GM20431 (cell line): ENCODE measurements at regions not wholly inside any gene's neighbourhood (a gene's known extent, or its start where the extent isn't known, plus 50 kb on each side); places are given as distances from the start of the nearest gene placed in this dataset.

Experiments
- in situ Hi-C: fragments of 300-500 bp; cut with MseI, MboI; formaldehyde crosslinking; loops from one replicate; pipeline ENCODE4 v1.15.0; 2020; ENCODE audit warnings: low sequenced_read_pairs; ENCODE audit not compliant: unreplicated experiment

- in situ Hi-C loops, result no loop called here
Observed at GRCh38 chr5:175250426-175250825, 193.6 kb downstream of the DRD1 start.

GRCh38 chr5:175248416-175248905, 195.5 kb downstream of the DRD1 start:
- in situ Hi-C loops, result no loop called here

- in situ Hi-C loops, result no loop called here
Observed at GRCh38 chr5:175246889-175247520, 197.0 kb downstream of the DRD1 start.

- in situ Hi-C loops, result no loop called here
Observed at GRCh38 chr5:175246242-175246888, 197.6 kb downstream of the DRD1 start.

- in situ Hi-C loops, result no loop called here
Observed at GRCh38 chr5:175243441-175243840, 200.5 kb downstream of the DRD1 start.

- in situ Hi-C loops, result no loop called here
Observed at GRCh38 chr5:175242207-175242606, 201.8 kb downstream of the DRD1 start.

GRCh38 chr5:175238326-175238725, 205.7 kb downstream of the DRD1 start:
- in situ Hi-C loops, result no loop called here

- in situ Hi-C loops, result no loop called here
Observed at GRCh38 chr5:175236176-175236575, 207.8 kb downstream of the DRD1 start.

- in situ Hi-C loops, result no loop called here
Observed at GRCh38 chr5:175235251-175235960, 208.6 kb downstream of the DRD1 start.

GRCh38 chr5:175230299-175230698, 213.7 kb downstream of the DRD1 start:
- in situ Hi-C loops, result no loop called here

GRCh38 chr5:175226506-175226905, 217.5 kb downstream of the DRD1 start:
- in situ Hi-C loops, result no loop called here

- in situ Hi-C loops, result no loop called here
Observed at GRCh38 chr5:175223291-175223690, 220.7 kb downstream of the DRD1 start.

GRCh38 chr5:175222621-175223020, 221.4 kb downstream of the DRD1 start:
- in situ Hi-C loops, result no loop called here

GRCh38 chr5:175220549-175220948, 223.4 kb downstream of the DRD1 start:
- in situ Hi-C loops, result no loop called here

GRCh38 chr5:175219366-175219765, 224.6 kb downstream of the DRD1 start:
- in situ Hi-C loops, result no loop called here

- in situ Hi-C loops, result no loop called here
Observed at GRCh38 chr5:175216991-175217390, 227.0 kb downstream of the DRD1 start.

- in situ Hi-C loops, result no loop called here
Observed at GRCh38 chr5:175215906-175216305, 228.1 kb downstream of the DRD1 start.

- in situ Hi-C loops, result no loop called here
Observed at GRCh38 chr5:175214152-175214551, 229.8 kb downstream of the DRD1 start.

GRCh38 chr5:175211956-175212756, 231.8 kb downstream of the DRD1 start:
- in situ Hi-C loops, result no loop called here

GRCh38 chr5:175207321-175208040, 236.5 kb downstream of the DRD1 start:
- in situ Hi-C loops, result no loop called here
